HepG2 (cell line): ENCODE measurements at regions not wholly inside any gene's neighbourhood (a gene's known extent, or its start where the extent isn't known, plus 50 kb on each side); places are given as distances from the start of the nearest gene placed in this dataset.
A peak's percentile ranks its signal among the peaks of the same experiment; 100 is the strongest.

Experiments used
- ATAC-seq: fragments of 200-7000 bp; cut with Tn5 transposase; 3 replicates; pipeline ENCODE4 v1.9.1; 2020; ENCODE audit warnings: mild to moderate bottlenecking, moderate library complexity
- BruUV-seq: library from RNA; stranded (reverse); fragments of 400-500 nt; replicated peaks from 2 replicates; lab custom pipeline; 2021; lab: Mats Ljungman, UMichigan
- CTCF ChIA-PET: fragments of 300-600 bp; formaldehyde crosslinking; extraction: SDS; loops from one replicate; lab custom pipeline; 2021; ENCODE audit warnings: low total read pairs, inconsistent platforms, low intra/inter-chr PET ratio; lab: Yijun Ruan, JAX
- POLR2A ChIA-PET: fragments of 350-600 bp; sonication (Branson Sonifier 250); formaldehyde crosslinking; loops from one replicate; lab custom pipeline; 2020; ENCODE audit warnings: antibody characterized with exemption, inconsistent platforms; lab: Yijun Ruan, JAX
- DNase-seq: peaks from one replicate; pipeline ENCODE4 v3.0.0-alpha.2; 2015; ENCODE audit warnings: low spot score
- FAIRE-seq: peaks from 3 replicates; lab custom pipeline; 2011; peaks lifted over from hg19 to GRCh38; lab: Jason Lieb, UNC
- H2AFZ ChIP-seq: one replicate; pipeline ENCODE4 v1.6.1; 2011; ENCODE audit warnings: low read length, inconsistent platforms
- H3K27ac ChIP-seq: fragments of 300-600 bp; 3 replicates; pipeline ENCODE4 v1.8.0; 2011; ENCODE audit warnings: mixed run types, mild to moderate bottlenecking, mixed read lengths, low read length, inconsistent platforms; ENCODE audit not compliant: insufficient read depth; ENCODE audit errors: extremely low read length
- H3K27me3 ChIP-seq, 2 experiments: fragments of 200-600 bp in 1 of 2; 2 replicates in 1 of 2; 3 replicates in 1 of 2; pipeline versions ENCODE4 v1.6.0 to v1.8.0; 2011; ENCODE audit warnings: low read length in 2 of 2, mild to moderate bottlenecking in 2 of 2, moderate library complexity in 2 of 2, inconsistent platforms in 1 of 2; ENCODE audit not compliant: insufficient read depth in 2 of 2, control insufficient read depth in 1 of 2
- H3K36me3 ChIP-seq, 2 experiments: fragments of 200-600 bp in 1 of 2; replicated peaks in 1 of 2; 2 replicates in 1 of 2; 3 replicates in 1 of 2; pipeline versions ENCODE4 v1.5.1 to v1.8.0; 2011; ENCODE audit warnings: low read length in 2 of 2, inconsistent platforms in 1 of 2; ENCODE audit not compliant: insufficient read depth in 2 of 2, control insufficient read depth in 1 of 2
- H3K4me1 ChIP-seq: 2 replicates; pipeline ENCODE4 v1.5.1; 2012; ENCODE audit warnings: low read length, inconsistent platforms; ENCODE audit not compliant: insufficient read depth
- H3K4me2 ChIP-seq: 2 replicates; pipeline ENCODE4 v1.6.0; 2011; ENCODE audit warnings: low read depth, low read length, inconsistent platforms
- H3K4me3 ChIP-seq, 3 experiments: fragments of 200-600 bp in 1 of 3; sonication (generic), shearing (Covaris generic) in 1 of 3; replicated peaks in 1 of 3; 2 replicates each; pipeline ENCODE4 v1.5.1; 2011 to 2016; ENCODE audit warnings: low read length in 3 of 3, inconsistent platforms in 2 of 3, low read depth in 2 of 3, mild to moderate bottlenecking in 2 of 3, control low read depth in 1 of 3, mixed read lengths in 1 of 3; ENCODE audit not compliant: insufficient read depth in 1 of 3
- H3K79me2 ChIP-seq: one replicate; pipeline ENCODE4 v1.6.1; 2011; ENCODE audit warnings: low read length, inconsistent platforms; ENCODE audit not compliant: insufficient read depth
- H3K9ac ChIP-seq: 2 replicates; pipeline ENCODE4 v1.6.0; 2011; ENCODE audit warnings: mild to moderate bottlenecking, low read depth, low read length, inconsistent platforms; ENCODE audit not compliant: insufficient read depth
- H3K9me3 ChIP-seq: 2 replicates; pipeline ENCODE4 v1.5.1; 2012; ENCODE audit warnings: mild to moderate bottlenecking, low read length
- H4K20me1 ChIP-seq: 2 replicates; pipeline ENCODE4 v1.6.0; 2011; ENCODE audit warnings: inconsistent platforms, mild to moderate bottlenecking, low read length, moderate library complexity; ENCODE audit not compliant: insufficient read depth
- CHD4 ChIP-seq: fragments of 200-600 bp; sonication (generic); IDR thresholded peaks from 2 replicates; pipeline ENCODE4 v1.7.0; 2017; ENCODE audit warnings: mild to moderate bottlenecking, low read length, borderline replicate concordance
- FOSL2 ChIP-seq: sonication (generic); formaldehyde crosslinking; IDR thresholded peaks from 2 replicates; pipeline ENCODE4 v1.4.0; 2020; ENCODE audit warnings: missing genetic modification reagents
- FOXK2 ChIP-seq: fragments of 450-650 bp; IDR thresholded peaks from 2 replicates; pipeline ENCODE4 v1.6.1; 2016
- HNRNPK ChIP-seq: fragments of 200-400 bp; formaldehyde crosslinking; IDR thresholded peaks from 2 replicates; pipeline ENCODE4 v1.6.1; 2018; ENCODE audit warnings: low read length, low read depth, moderate library complexity, mild to moderate bottlenecking; ENCODE audit not compliant: poor library complexity, severe bottlenecking
- MEIS1 ChIP-seq: sonication (generic); formaldehyde crosslinking; IDR thresholded peaks from 2 replicates; pipeline ENCODE4 v1.9.0; 2021; ENCODE audit warnings: mild to moderate bottlenecking, missing genetic modification reagents, moderate library complexity, borderline replicate concordance
- SMARCE1 ChIP-seq: fragments of 450-650 bp; IDR thresholded peaks from 2 replicates; pipeline ENCODE4 v1.6.1; 2017; ENCODE audit warnings: borderline replicate concordance
- SRSF4 ChIP-seq: fragments of 200-400 bp; formaldehyde crosslinking; IDR thresholded peaks from one replicate; pipeline ENCODE4 v1.6.1; 2018; ENCODE audit warnings: mild to moderate bottlenecking, low read depth, low read length, moderate library complexity; ENCODE audit not compliant: poor library complexity, severe bottlenecking
- TBX2 ChIP-seq: sonication (generic); formaldehyde crosslinking; IDR thresholded peaks from 2 replicates; pipeline ENCODE4 v1.5.0; 2020; ENCODE audit warnings: missing genetic modification reagents, mild to moderate bottlenecking, borderline replicate concordance
- ZFP90 ChIP-seq: sonication (generic); formaldehyde crosslinking; IDR thresholded peaks from 2 replicates; pipeline ENCODE4 v1.8.0; 2022; ENCODE audit warnings: missing genetic modification reagents, mild to moderate bottlenecking, inconsistent platforms, borderline replicate concordance
- ZNF263 ChIP-seq: sonication (generic); formaldehyde crosslinking; IDR thresholded peaks from 2 replicates; pipeline ENCODE4 v1.4.0; 2020; ENCODE audit warnings: missing genetic modification reagents
- ZNF768 ChIP-seq: sonication (generic); formaldehyde crosslinking; IDR thresholded peaks from 2 replicates; pipeline ENCODE4 v1.4.0; 2020; ENCODE audit warnings: missing genetic modification reagents
- WGBS: methylation state at CpG from one replicate; pipeline ENCODE4 v1.1.6; 2017; ENCODE audit warnings: low lambda C conversion rate; 5-methylcytosine and 5-hydroxymethylcytosine counted together
- in situ Hi-C: cut with HindIII; loops from 2 replicates; pipeline ENCODE4 v1.10.0; 2017; ENCODE audit warnings: low pct_unique_long_range_greater_than_20kb; ENCODE audit not compliant: extremely low pct_ligation_motif_present
- intact Hi-C: fragments of 100-400 bp; cut with micrococcal nuclease; formaldehyde crosslinking; loops from one replicate; pipeline ENCODE4 v1.10.0; 2022; ENCODE audit not compliant: unreplicated experiment
- TF ChIP-seq, protein P1 (sequence below): fragments of 450-650 bp; IDR thresholded peaks from 2 replicates; pipeline ENCODE4 v1.6.1; 2016

DNA sequence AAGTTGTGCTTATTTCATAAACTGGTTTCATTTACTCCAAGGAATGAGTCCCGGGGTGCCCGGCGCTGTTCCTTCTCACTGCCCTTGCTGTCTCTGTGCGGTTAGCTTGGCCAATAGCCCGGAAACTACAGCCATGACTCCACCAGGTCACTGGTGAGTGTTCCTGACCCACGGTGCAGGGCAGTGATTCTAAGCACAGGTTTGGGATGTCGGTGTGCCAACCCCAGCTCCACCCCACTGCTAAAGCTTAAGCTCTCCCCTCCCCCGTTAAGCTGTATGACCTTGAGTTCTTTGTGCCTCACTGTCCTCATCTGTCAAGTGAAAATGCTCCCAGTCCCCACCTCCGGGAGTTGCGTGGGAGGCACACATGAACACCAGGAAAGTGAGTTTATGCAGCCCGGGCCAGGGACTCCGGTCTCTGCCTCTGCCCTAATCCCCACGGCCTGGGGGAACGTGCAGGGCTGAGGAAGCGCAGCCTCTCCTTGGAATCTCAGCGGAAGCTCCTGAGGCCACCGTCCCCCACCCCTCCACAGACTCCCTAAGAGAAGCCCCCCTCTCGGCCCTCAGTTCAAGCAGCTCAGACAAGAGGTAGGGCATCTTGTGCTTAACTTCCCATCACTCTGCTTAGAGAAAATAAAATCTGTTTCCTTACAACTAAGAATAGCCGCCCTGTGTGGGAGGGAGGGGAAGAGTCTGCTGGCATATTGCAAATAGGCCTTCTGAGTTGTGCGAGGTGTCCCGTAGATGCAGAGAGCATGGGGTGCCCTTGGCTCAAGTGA lies 92.0 kb upstream of the RAI14 start:
- H3K27me3 ChIP-seq, result peaks cover 1 to 10% of the 10 kb centered on the region in 2 experiments; a peak in 3 of 5 replicates
- CTCF ChIA-PET, result no interaction called here
- H3K4me1 ChIP-seq, result no peaks in the 10 kb centered on the region
- DNase-seq (no peak), FAIRE-seq (no peak), ATAC-seq (no peak)
- 59% methylated on average over 21 of the region's 21 CpGs for WGBS
- in situ Hi-C loops, result no loop called here
- no peaks in the 10 kb centered on the region for H3K36me3 ChIP-seq
- no peaks in the 10 kb centered on the region for H3K9me3 ChIP-seq
- H4K20me1 ChIP-seq, result no peaks in the 10 kb centered on the region
- POLR2A ChIA-PET, result no interaction called here
- no peak overlapping the region for H3K4me3 ChIP-seq
- intact Hi-C loops, result no loop called here
- no peak overlapping the region for H2AFZ ChIP-seq
- H3K4me2 ChIP-seq, result no peak overlapping the region
- no peak overlapping the region for H3K9ac ChIP-seq
- H3K27ac ChIP-seq, result no peak overlapping the region
- H3K79me2 ChIP-seq, result no peaks in the 10 kb centered on the region
- TF ChIP-seq ZNF768 (CRISPR knock-in tag) (peak; percentile 53; the same call in 1 of the 2 replicates), ZNF263 (no peak)
- BruUV-seq, result no TSS peak

DNA sequence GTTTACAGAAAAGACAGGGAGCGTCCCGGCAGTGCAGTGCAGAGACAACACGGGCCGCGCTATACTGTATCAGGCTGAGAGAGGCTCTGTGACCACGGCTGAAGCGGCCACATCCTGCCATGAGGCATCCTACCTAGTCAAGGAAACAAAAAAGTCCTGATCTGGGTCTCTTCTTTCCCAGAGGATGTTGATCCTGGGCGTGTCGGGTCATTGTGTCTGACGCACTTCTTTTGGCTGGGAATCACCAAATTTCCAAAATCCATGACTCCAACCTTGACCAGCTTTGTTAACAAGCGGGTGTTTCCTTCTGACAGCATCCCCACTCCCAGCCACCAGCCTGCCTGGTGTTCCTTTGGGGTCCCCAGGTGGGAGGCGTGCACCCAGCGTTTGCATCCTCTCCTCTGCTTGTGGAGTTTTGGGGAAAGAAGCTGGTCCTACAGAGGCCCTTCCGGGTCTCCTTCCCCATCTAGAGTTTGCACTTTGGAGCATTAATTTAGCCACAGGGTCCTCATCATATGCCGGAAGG lies 91.4 kb upstream of the RAI14 start:
- H3K27me3 ChIP-seq, result peaks cover 1 to 10% of the 10 kb centered on the region in 2 experiments; a peak in 3 of 5 replicates
- TF ChIP-seq MEIS1 (CRISPR knock-in tag) (no peak), CHD4 (no peak), ZFP90 (CRISPR knock-in tag) (no peak), FOXK2 (no peak), SRSF4 (no peak), FOSL2 (CRISPR knock-in tag) (no peak), SMARCE1 (no peak), HNRNPK (no peak), TBX2 (CRISPR knock-in tag) (no peak)
- TF ChIP-seq, protein P1, sequence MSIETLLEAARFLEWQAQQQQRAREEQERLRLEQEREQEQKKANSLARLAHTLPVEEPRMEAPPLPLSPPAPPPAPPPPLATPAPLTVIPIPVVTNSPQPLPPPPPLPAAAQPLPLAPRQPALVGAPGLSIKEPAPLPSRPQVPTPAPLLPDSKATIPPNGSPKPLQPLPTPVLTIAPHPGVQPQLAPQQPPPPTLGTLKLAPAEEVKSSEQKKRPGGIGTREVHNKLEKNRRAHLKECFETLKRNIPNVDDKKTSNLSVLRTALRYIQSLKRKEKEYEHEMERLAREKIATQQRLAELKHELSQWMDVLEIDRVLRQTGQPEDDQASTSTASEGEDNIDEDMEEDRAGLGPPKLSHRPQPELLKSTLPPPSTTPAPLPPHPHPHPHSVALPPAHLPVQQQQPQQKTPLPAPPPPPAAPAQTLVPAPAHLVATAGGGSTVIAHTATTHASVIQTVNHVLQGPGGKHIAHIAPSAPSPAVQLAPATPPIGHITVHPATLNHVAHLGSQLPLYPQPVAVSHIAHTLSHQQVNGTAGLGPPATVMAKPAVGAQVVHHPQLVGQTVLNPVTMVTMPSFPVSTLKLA, result no peak
- DNase-seq (no peak), FAIRE-seq (no peak), ATAC-seq (no peak)
- H3K36me3 ChIP-seq, result no peaks in the 10 kb centered on the region
- H3K27ac ChIP-seq, result no peak overlapping the region
- no peaks in the 10 kb centered on the region for H3K9me3 ChIP-seq
- in situ Hi-C loops, result no loop called here
- 60% methylated on average over 12 of the region's 15 CpGs for WGBS
- BruUV-seq, result no TSS peak
- no peak overlapping the region for H3K9ac ChIP-seq
- ChIA-PET POLR2A (no interaction called here), CTCF (no interaction called here)
- H3K79me2 ChIP-seq, result no peaks in the 10 kb centered on the region
- no peaks in the 10 kb centered on the region for H4K20me1 ChIP-seq
- no peak overlapping the region for H2AFZ ChIP-seq
- no peak overlapping the region for H3K4me3 ChIP-seq
- no peak overlapping the region for H3K4me2 ChIP-seq
- no peaks in the 10 kb centered on the region for H3K4me1 ChIP-seq
- intact Hi-C loops, result no loop called here
